Stimulated activated CD4-positive, alpha-beta T cell treated with anti-CD3 and anti-CD28 coated beads, Interleukin-15, amount 100 ng/mL, for 48 hours (primary cell): ENCODE measurements at regions not wholly inside any gene's neighbourhood (a gene's known extent, or its start where the extent isn't known, plus 50 kb on each side); places are given as distances from the start of the nearest gene placed in this dataset.
"Not testable (repeated sequence)": the region's sequence is repeated elsewhere in the genome, so short reads cannot be mapped to it uniquely, and the experiment has no call there.

Source experiments
- DNase-seq, 2 donors: peaks; one replicate each; pipeline ENCODE4 v3.0.0-alpha.2; 2020; ENCODE audit warnings: low read depth in 2 of 2

- no peak for DNase-seq
Observed at GRCh38 chr16:26386096-26386495, 680.6 kb upstream of the C16orf82 start.

GRCh38 chr16:26391833-26392232 lies 674.9 kb upstream of the C16orf82 start:
- DNase-seq = no peak

- DNase-seq = no peak
Observed at GRCh38 chr16:26394409-26394808, 672.3 kb upstream of the C16orf82 start.

- no peak for DNase-seq
Observed at GRCh38 chr16:26395700-26396099, 671.0 kb upstream of the C16orf82 start.

- DNase-seq = no peak
Observed at GRCh38 chr16:26396511-26397235, 670.1 kb upstream of the C16orf82 start.

- no peak for DNase-seq
Observed at GRCh38 chr16:26413780-26414179, 652.9 kb upstream of the C16orf82 start.

- not testable (repeated sequence) for DNase-seq
Observed at GRCh38 chr16:26419458-26419857, 647.3 kb upstream of the C16orf82 start.

GRCh38 chr16:26430618-26431017 lies 636.1 kb upstream of the C16orf82 start:
- no peak for DNase-seq

- no peak for DNase-seq
Observed at GRCh38 chr16:26433807-26434206, 632.9 kb upstream of the C16orf82 start.

- DNase-seq = no peak
Observed at GRCh38 chr16:26441178-26441577, 625.5 kb upstream of the C16orf82 start.

GRCh38 chr16:26442321-26442720 lies 624.4 kb upstream of the C16orf82 start:
- DNase-seq = no peak

GRCh38 chr16:26447570-26447969 lies 619.2 kb upstream of the C16orf82 start:
- no peak for DNase-seq

GRCh38 chr16:26453215-26453614 lies 613.5 kb upstream of the C16orf82 start:
- no peak for DNase-seq

- DNase-seq = no peak
Observed at GRCh38 chr16:26454102-26454501, 612.6 kb upstream of the C16orf82 start.

- DNase-seq = no peak
Observed at GRCh38 chr16:26456074-26456473, 610.7 kb upstream of the C16orf82 start.

- no peak for DNase-seq
Observed at GRCh38 chr16:26457095-26457494, 609.6 kb upstream of the C16orf82 start.

GRCh38 chr16:26457882-26458281 lies 608.8 kb upstream of the C16orf82 start:
- DNase-seq = no peak

- no peak for DNase-seq
Observed at GRCh38 chr16:26464576-26465266, 602.0 kb upstream of the C16orf82 start.

GRCh38 chr16:26474405-26474804 lies 592.3 kb upstream of the C16orf82 start:
- DNase-seq = not testable (repeated sequence)

GRCh38 chr16:26475596-26475995 lies 591.1 kb upstream of the C16orf82 start:
- no peak for DNase-seq

GRCh38 chr16:26491101-26491670 lies 575.5 kb upstream of the C16orf82 start:
- no peak for DNase-seq

- no peak for DNase-seq
Observed at GRCh38 chr16:26491962-26492361, 574.8 kb upstream of the C16orf82 start.

GRCh38 chr16:26493751-26494150 lies 573.0 kb upstream of the C16orf82 start:
- DNase-seq = no peak
